Gastroesophageal sphincter (tissue), 4 donors: ENCODE measurements at regions not wholly inside any gene's neighbourhood (a gene's known extent, or its start where the extent isn't known, plus 50 kb on each side); places are given as distances from the start of the nearest gene placed in this dataset.

Experiments used
- ATAC-seq: fragments of 150-250 bp; one replicate; pipeline ENCODE4 v1.9.1; 2016; ENCODE audit warnings: mild to moderate bottlenecking, moderate library complexity
- H3K27ac ChIP-seq, 4 donors: fragments of 200-600 bp; sonication (generic) in 3 of 4; 1 replicate in 3 of 4; 2 replicates in 1 of 4; pipeline ENCODE4 v1.5.1; 2016 to 2019
- H3K27me3 ChIP-seq: fragments of 200-600 bp; sonication (generic); one replicate; pipeline ENCODE4 v1.5.1; 2019
- H3K36me3 ChIP-seq, 2 donors: fragments of 200-600 bp; sonication (generic); one replicate each; pipeline ENCODE4 v1.5.1; 2019; ENCODE audit warnings: control low read depth in 1 of 2
- H3K4me1 ChIP-seq, 3 donors: fragments of 200-600 bp; sonication (generic); 1 replicate in 2 of 3; 2 replicates in 1 of 3; pipeline ENCODE4 v1.5.1; 2016 to 2019; ENCODE audit warnings: control low read depth in 2 of 3
- H3K4me3 ChIP-seq, 2 donors: fragments of 200-600 bp; sonication (generic); one replicate each; pipeline ENCODE4 v1.5.1; 2019; ENCODE audit warnings: mild to moderate bottlenecking in 1 of 2, moderate library complexity in 1 of 2
- H3K9me3 ChIP-seq, 3 donors: fragments of 200-600 bp; sonication (generic); one replicate each; pipeline ENCODE4 v1.5.1; 2017 to 2019; ENCODE audit warnings: control low read depth in 2 of 3
- EP300 ChIP-seq: sonication (generic); formaldehyde crosslinking; IDR thresholded peaks from one replicate; pipeline ENCODE4 v1.6.1; 2017; ENCODE audit warnings: antibody characterized with exemption, mild to moderate bottlenecking
- POLR2A ChIP-seq, 2 donors: fragments of 450-650 bp; IDR thresholded peaks; one replicate each; pipeline ENCODE4 v1.6.1; 2017; ENCODE audit warnings: antibody characterized with exemption in 2 of 2, mild to moderate bottlenecking in 2 of 2, moderate library complexity in 1 of 2
- POLR2AphosphoS5 ChIP-seq: sonication (generic); formaldehyde crosslinking; IDR thresholded peaks from one replicate; pipeline ENCODE4 v1.6.1; 2017; ENCODE audit warnings: antibody characterized with exemption
- WGBS, 2 donors: methylation state at CpG; one replicate each; pipeline ENCODE4 v1.1.5; 2018; ENCODE audit warnings: low coverage in 1 of 2; 5-methylcytosine and 5-hydroxymethylcytosine counted together
- TF ChIP-seq, protein P1 (sequence below), 4 experiments: fragments of 200-600 bp in 2 of 4; fragments of 450-650 bp in 2 of 4; sonication (generic) in 1 of 4; IDR thresholded peaks; one replicate each; pipeline ENCODE4 v1.5.1; 2017 to 2019; ENCODE audit warnings: antibody characterized with exemption in 4 of 4, mild to moderate bottlenecking in 2 of 4, moderate library complexity in 2 of 4

DNA sequence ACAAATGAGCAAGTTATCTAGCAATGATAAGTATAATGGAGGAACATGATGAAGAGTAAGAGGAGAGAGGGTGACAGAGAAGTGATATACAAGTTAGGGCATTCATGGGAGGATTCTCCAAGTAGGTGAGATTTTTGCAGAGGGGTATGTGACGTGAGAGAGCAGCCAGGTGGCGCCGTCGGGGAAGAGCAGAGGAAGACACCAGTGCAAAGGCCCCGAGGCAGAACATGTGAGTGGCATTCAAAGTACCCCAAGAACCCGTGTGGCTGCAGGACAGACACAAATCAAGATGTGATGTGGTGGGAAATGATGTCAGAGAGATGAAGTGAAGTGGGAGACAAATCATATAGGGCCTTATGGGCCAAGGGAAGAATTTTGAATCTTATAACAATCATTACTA, 81.8 kb upstream of the GRM7 start:
- ATAC-seq, result no peak
- Histone ChIP-seq H3K9me3 (no peaks in the 10 kb centered on the region), H3K36me3 (no peaks in the 10 kb centered on the region), H3K27me3 (no peaks in the 10 kb centered on the region), H3K27ac (no peak overlapping the region), H3K4me3 (no peak overlapping the region), H3K4me1 (no peaks in the 10 kb centered on the region)
- no peak for TF ChIP-seq POLR2A (IDR thresholded peaks at IDR 0.05)
- no peak for TF ChIP-seq EP300
- TF ChIP-seq, protein P1, sequence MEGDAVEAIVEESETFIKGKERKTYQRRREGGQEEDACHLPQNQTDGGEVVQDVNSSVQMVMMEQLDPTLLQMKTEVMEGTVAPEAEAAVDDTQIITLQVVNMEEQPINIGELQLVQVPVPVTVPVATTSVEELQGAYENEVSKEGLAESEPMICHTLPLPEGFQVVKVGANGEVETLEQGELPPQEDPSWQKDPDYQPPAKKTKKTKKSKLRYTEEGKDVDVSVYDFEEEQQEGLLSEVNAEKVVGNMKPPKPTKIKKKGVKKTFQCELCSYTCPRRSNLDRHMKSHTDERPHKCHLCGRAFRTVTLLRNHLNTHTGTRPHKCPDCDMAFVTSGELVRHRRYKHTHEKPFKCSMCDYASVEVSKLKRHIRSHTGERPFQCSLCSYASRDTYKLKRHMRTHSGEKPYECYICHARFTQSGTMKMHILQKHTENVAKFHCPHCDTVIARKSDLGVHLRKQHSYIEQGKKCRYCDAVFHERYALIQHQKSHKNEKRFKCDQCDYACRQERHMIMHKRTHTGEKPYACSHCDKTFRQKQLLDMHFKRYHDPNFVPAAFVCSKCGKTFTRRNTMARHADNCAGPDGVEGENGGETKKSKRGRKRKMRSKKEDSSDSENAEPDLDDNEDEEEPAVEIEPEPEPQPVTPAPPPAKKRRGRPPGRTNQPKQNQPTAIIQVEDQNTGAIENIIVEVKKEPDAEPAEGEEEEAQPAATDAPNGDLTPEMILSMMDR (IDR thresholded peaks at IDR 0.05), result no peak
- no peak for TF ChIP-seq POLR2AphosphoS5
- WGBS, 2 donors, result 77 to 88% methylated on average over 3 to 6 of the region's 6 CpGs

DNA sequence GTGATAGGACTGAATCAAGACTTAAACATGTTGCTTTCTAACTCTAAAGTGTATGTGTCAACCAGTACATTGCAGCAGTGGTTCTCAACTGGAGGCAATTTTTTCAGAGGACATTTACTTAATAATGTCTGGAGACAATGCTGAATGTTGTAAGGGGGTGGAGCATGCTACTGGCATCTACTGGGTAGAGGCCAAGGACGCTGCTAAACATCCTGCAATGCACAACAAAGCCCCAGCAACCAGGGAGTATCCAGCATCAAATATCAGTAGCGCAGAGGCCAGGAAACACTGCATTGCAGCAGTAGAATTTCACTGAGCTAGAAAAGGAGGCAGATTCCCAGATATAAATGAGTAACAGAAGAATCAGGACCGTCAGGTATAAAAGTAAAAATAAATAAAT, 79.8 kb upstream of the GRM7 start:
- Histone ChIP-seq H3K27ac (no peak overlapping the region), H3K27me3 (no peaks in the 10 kb centered on the region), H3K4me3 (no peak overlapping the region), H3K4me1 (no peaks in the 10 kb centered on the region), H3K36me3 (no peaks in the 10 kb centered on the region), H3K9me3 (no peaks in the 10 kb centered on the region)
- ATAC-seq, result no peak
- no peak for TF ChIP-seq POLR2A (IDR thresholded peaks at IDR 0.05)
- WGBS, 2 donors, result 69 to 79% methylated on average over 2 of the region's 3 CpGs

DNA sequence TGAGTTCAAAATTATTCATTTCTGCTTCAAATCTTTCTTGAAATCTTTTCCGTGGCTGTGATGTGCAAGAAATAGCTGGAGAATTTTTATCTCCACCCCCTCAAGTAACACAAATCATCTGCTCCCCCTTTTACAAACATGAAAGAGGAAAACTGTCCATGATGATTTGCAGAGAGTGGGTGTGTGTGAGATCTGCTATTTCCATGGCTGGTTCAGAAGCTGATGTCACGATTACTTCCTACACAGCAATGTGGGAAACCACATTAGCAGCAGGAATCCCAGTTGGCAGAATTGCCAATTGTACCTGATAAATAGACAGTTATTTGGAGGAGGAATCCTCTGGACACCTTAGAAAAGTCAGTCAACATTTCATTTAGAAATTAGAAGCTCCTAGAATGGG, 75.2 kb upstream of the GRM7 start:
- Histone ChIP-seq H3K27me3 (no peaks in the 10 kb centered on the region), H3K36me3 (no peaks in the 10 kb centered on the region), H3K4me3 (no peak overlapping the region), H3K27ac (no peak overlapping the region), H3K4me1 (no peaks in the 10 kb centered on the region), H3K9me3 (no peaks in the 10 kb centered on the region)
- TF ChIP-seq, protein P1 (IDR thresholded peaks at IDR 0.05), result no peak
- TF ChIP-seq EP300, result no peak
- no peak for TF ChIP-seq POLR2A (IDR thresholded peaks at IDR 0.05)
- no peak for TF ChIP-seq POLR2AphosphoS5
- no peak for ATAC-seq
- 7 to 33% methylated on average over 2 of the region's 2 CpGs for WGBS, 2 donors

DNA sequence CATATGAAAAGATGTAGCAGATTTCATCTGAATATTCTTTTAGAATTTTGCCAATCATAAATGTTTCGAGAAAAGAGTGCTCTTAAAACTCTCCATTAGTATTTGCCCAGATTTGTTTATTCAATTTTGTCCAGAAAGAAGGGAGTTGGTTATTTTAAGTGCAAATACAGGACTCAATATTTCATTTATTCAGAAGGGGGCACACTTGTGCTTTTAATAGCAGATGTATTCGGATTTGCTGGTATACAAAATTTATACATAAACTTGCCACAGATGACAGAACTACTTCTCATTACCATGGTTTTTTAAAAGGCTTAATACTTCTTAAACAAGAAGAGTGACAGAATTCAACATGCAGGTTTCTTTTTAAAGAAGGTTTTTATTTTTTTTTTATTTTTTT, 69.8 kb upstream of the GRM7 start:
- Histone ChIP-seq H3K9me3 (no peaks in the 10 kb centered on the region), H3K4me3 (no peak overlapping the region), H3K36me3 (no peaks in the 10 kb centered on the region), H3K27me3 (no peaks in the 10 kb centered on the region), H3K4me1 (no peaks in the 10 kb centered on the region), H3K27ac (no peak overlapping the region)
- no peak for TF ChIP-seq EP300
- TF ChIP-seq, protein P1 (IDR thresholded peaks at IDR 0.05), result peak in 1 of 4 experiments; percentile 24
- ATAC-seq, result no peak
- WGBS, 2 donors, result 27 to 34% methylated on average over 2 of the region's 2 CpGs

DNA sequence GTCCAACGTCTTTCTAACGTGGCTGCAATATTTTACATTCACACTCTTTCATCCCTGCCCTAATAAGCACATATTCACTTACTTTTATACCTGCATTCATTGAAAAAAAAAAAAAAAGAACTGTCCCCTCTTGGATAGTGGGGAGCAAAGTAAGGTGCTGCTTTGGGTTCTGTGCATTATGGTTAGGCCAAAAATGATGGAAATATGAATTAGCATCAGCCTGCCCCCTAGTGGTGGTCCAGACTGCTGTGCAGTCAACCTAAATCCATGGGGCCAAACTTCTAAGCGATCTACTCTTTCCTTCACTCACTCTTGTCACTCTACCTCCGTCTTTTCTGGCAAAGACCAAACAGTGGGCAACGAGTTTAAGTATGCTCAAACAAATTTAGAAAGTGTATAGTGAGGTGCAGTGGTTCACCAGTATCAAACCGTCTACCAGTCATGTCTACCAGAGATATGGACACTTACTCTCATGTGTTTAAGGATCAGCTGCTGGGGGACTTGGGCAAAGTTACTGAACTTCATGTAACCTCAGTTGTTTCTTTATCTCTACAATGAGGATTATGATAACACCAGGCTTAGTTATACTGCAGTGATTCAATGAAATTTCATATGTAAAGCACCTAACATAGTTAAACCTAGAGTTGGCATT, 61.5 kb upstream of the GRM7 start:
- no peaks in the 10 kb centered on the region for H3K36me3 ChIP-seq
- H3K4me3 ChIP-seq, result no peak overlapping the region
- H3K9me3 ChIP-seq, result no peaks in the 10 kb centered on the region
- WGBS, 2 donors, result 77 to 84% methylated on average over 6 of the region's 6 CpGs
- no peaks in the 10 kb centered on the region for H3K4me1 ChIP-seq
- H3K27ac ChIP-seq, result no peak overlapping the region
- TF ChIP-seq, protein P1 (IDR thresholded peaks at IDR 0.05), result peak; percentile 36 to 61 (median 44)
- TF ChIP-seq POLR2AphosphoS5, result no peak
- TF ChIP-seq EP300, result no peak
- TF ChIP-seq POLR2A (IDR thresholded peaks at IDR 0.05), result no peak
- no peak for ATAC-seq
- H3K27me3 ChIP-seq, result no peaks in the 10 kb centered on the region
